ENCODE measurements at regions not wholly inside any gene's neighbourhood (a gene's known extent, or its start where the extent isn't known, plus 50 kb on each side); places are given as distances from the start of the nearest gene placed in this dataset.

DNA sequence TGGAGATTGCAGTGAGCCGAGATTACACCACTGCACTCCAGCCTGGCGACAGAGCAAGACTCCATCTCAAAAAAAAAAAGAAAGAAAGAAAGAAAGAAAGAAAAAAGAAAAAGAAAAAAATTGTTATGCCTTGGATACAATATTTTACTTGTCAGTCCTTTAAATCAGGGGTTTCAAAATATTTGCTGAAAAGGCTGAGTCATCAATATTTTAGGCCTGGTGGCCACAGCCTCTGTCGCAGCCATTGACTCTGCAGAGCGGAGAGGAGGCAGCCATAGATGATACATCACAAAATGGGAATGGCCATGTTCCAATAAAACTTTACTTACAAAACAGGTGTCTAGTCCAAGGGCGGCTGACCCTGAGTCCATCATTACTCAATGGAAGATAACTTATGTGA lies 314.8 kb upstream of the SALL3 start:
- Histone ChIP-seq H3K9me3 (no peaks in the 10 kb centered on the region), H3K4me1 (no peaks in the 10 kb centered on the region), H3K27me3 (peaks cover 0 to 31% (median 0%) of the 10 kb centered on the region in 3 donors), H3K36me3 (no peaks in the 10 kb centered on the region), H3K27ac (no peak overlapping the region), H3K4me3 (no peak overlapping the region)
- 86 to 95% (median 93%) methylated on average over 5 of the region's 5 CpGs for WGBS, 5 donors
- no peak for DNase-seq
- no peak for TF ChIP-seq CTCF (IDR thresholded peaks at IDR 0.05)
- TF ChIP-seq EP300 (IDR thresholded peaks at IDR 0.05) = no peak
- TF ChIP-seq POLR2A (IDR thresholded peaks at IDR 0.05) = no peak
- TF ChIP-seq POLR2AphosphoS5 (IDR thresholded peaks at IDR 0.05) = no peak
- intact Hi-C loops (cut with DNase I; ENCODE audit: low total_unique reads) = no loop called here

DNA sequence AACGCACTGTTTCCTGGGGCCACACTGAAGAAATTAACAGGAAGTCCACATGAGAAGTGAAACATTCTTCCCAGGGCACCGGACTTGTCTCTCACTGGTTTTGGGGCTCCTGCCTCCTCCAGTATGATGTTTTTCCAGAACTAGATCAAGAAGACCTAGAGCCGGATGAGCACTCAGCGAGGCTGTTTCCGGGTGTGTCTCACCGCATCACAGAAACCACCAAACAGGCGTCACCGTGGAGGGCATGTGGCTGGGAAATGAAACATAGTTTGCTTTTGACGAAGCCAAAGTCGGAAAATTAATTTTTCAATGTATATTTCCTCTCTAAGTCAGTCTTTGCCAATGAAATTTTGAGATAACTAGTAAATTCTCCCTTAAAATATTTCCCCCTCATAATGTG lies 314.0 kb upstream of the SALL3 start:
- H3K27me3 ChIP-seq = peaks cover 0 to 23% (median 0%) of the 10 kb centered on the region in 3 donors
- intact Hi-C loops (cut with DNase I; ENCODE audit: low total_unique reads) = no loop called here
- no peak for TF ChIP-seq POLR2AphosphoS5 (IDR thresholded peaks at IDR 0.05)
- H3K27ac ChIP-seq = no peak overlapping the region
- H3K9me3 ChIP-seq = no peaks in the 10 kb centered on the region
- no peak for DNase-seq
- H3K36me3 ChIP-seq = no peaks in the 10 kb centered on the region
- WGBS, 5 donors = 87 to 91% (median 90%) methylated on average over 10 of the region's 10 CpGs
- H3K4me1 ChIP-seq = no peaks in the 10 kb centered on the region
- H3K4me3 ChIP-seq = no peak overlapping the region

DNA sequence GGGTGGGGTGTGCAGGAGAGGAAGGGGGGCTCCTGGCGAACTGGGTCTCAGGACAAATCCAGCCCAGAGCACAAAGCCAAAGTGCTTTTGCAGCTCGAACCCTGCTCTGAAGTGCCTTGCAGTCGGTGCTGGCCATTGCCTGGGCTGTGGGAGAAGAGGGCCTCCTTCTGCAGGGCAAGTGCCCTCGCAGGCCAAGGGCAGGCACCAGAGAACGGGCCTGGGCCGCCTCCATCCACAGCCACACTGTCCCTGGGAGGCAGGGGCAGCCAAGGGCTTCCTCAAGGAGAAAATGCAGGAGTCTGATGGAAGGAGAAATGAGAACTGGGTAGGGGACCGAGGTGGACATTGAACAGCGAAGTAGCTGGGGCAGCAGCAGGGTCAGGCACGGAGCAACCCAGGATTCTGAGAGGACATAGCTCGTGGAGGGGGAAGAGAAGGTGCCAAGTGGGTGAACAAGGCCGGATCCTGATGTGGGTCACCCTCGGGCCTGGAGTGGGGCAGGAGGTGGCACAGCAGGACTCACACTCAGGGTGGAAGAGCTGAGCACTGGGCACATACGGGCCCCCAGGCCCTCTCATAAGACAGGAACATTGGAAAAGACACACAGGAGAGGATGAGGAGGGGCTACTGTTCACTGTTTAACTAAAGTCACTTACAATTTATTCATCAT lies 312.8 kb upstream of the SALL3 start:
- intact Hi-C loops (cut with DNase I; ENCODE audit: low total_unique reads) = no loop called here
- Histone ChIP-seq H3K27ac (no peak overlapping the region), H3K9me3 (no peaks in the 10 kb centered on the region), H3K36me3 (no peaks in the 10 kb centered on the region), H3K4me3 (no peak overlapping the region), H3K4me1 (no peaks in the 10 kb centered on the region), H3K27me3 (peaks cover 0 to 13% (median 0%) of the 10 kb centered on the region in 3 donors)
- no peak for TF ChIP-seq CTCF (IDR thresholded peaks at IDR 0.05)
- TF ChIP-seq EP300 (IDR thresholded peaks at IDR 0.05) = no peak
- no peak for TF ChIP-seq POLR2AphosphoS5 (IDR thresholded peaks at IDR 0.05)
- TF ChIP-seq POLR2A (IDR thresholded peaks at IDR 0.05) = no peak
- DNase-seq = no peak
- WGBS, 5 donors = 81 to 89% (median 85%) methylated on average over 10 to 13 of the region's 13 CpGs

GRCh38 chr18:78670778-78671391 lies 308.7 kb upstream of the SALL3 start:
- TF ChIP-seq CTCF (IDR thresholded peaks at IDR 0.05) = no peak
- TF ChIP-seq POLR2A (IDR thresholded peaks at IDR 0.05) = no peak
- no peak for TF ChIP-seq EP300 (IDR thresholded peaks at IDR 0.05)
- no peak for TF ChIP-seq POLR2AphosphoS5 (IDR thresholded peaks at IDR 0.05)
- Histone ChIP-seq H3K27me3 (no peaks in the 10 kb centered on the region), H3K9me3 (no peaks in the 10 kb centered on the region), H3K4me1 (no peaks in the 10 kb centered on the region), H3K27ac (no peak overlapping the region), H3K4me3 (no peak overlapping the region), H3K36me3 (no peaks in the 10 kb centered on the region)
- DNase-seq = no peak
- intact Hi-C loops (cut with DNase I; ENCODE audit: low total_unique reads) = no loop called here
- WGBS, 5 donors = 45 to 62% (median 53%) methylated on average over 14 of the region's 14 CpGs

GRCh38 chr18:78671551-78671950 lies 308.1 kb upstream of the SALL3 start:
- no peaks in the 10 kb centered on the region for H3K9me3 ChIP-seq
- H3K27ac ChIP-seq = no peak overlapping the region
- DNase-seq = no peak
- H3K27me3 ChIP-seq = no peaks in the 10 kb centered on the region
- 84 to 88% (median 86%) methylated on average over 15 of the region's 15 CpGs for WGBS, 5 donors
- H3K4me3 ChIP-seq = no peak overlapping the region
- H3K36me3 ChIP-seq = no peaks in the 10 kb centered on the region
- no peak for TF ChIP-seq POLR2A (IDR thresholded peaks at IDR 0.05)
- no peak for TF ChIP-seq POLR2AphosphoS5 (IDR thresholded peaks at IDR 0.05)
- TF ChIP-seq EP300 (IDR thresholded peaks at IDR 0.05) = no peak
- no peak for TF ChIP-seq CTCF (IDR thresholded peaks at IDR 0.05)
- intact Hi-C loops (cut with DNase I; ENCODE audit: low total_unique reads) = no loop called here
- H3K4me1 ChIP-seq = no peaks in the 10 kb centered on the region
